ENCODE measurements at regions not wholly inside any gene's neighbourhood (a gene's known extent, or its start where the extent isn't known, plus 50 kb on each side); places are given as distances from the start of the nearest gene placed in this dataset.
A peak's percentile ranks its signal among the peaks of the same experiment; 100 is the strongest.

DNA sequence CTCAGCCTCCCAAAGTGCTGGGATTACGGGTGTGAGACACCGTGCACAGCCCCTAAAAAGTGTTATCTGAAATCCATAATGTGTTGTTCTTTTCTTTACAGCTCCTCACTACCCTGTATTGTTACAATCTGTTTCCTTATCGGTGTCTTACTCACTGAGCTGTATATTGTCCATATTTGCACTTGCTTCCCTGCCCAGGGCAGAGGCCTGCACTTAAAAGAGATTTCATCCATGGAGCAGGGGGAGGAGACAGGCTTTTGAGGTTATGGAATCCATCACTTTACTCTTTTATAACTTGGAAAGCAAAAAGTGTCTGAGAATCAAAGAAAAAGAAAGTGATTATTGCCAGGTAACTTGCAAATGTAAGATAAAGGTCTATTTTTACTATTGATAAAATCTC is 251.0 kb downstream of the DIO2 start:
- no peak for DNase-seq

DNA sequence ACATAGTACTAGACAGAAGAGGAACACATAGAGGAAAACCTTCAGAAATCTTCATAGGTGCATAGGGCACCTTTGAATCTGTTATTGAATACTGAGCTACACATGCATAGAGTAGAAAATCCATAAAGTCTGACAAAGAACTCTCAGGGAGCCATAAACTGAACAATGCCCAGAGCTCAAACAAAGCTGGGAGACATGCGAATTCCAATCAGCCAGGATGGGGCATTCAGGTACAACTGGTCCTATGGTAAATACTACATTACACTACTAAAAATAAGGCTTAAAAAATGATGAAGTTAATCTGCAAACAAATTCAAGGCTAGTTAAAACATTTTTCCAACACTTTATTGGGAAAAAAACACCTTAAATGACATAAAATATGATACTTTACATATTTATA is 259.7 kb downstream of the DIO2 start:
- DNase-seq: no peak

DNA sequence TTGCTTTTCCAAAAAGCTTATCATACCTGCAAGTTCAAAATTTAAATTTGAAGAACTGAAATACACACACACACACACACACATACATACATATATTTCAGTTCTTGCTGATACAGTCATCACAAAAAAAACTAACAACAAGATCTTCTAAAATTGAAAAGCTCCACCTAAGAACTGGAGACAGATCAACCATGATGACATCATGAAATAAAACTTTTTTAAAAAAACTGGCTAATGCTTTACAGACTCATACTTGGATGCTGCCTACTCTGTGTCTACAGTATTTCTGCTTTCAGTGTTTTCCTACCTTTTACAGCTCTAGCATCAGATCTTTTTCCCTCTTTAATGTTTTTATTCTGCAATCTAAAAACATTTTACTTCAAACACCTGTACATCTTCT is 261.4 kb downstream of the DIO2 start:
- no peak for DNase-seq

DNA sequence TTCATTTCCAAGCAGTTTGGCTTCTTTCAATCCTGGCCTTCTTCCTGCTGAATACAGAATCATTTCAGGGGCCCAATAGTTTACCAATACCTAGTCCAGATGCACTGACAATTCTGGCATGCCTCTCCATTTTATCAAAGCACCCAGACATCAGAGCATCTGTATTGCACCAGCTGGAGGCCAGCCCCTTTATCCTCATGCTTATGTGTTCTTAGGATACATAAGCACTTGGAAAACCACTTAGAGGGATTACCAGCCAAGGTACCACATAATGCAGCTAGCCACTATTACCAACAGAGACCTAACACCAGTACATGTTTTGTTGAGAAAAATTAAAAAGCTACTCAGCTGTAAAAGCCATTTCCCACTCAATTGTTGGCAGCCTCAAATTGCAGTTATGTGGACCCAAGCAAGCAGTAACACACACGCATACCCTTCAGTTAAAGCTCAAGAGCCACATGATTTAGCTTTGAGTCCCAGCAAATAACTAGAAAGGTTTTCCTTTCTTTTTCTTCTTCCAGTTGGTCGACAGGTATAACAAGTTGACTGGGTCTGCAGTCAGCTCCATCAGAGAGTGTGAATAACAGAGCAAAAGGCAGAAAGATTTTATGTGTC is 263.8 kb downstream of the DIO2 start:
- no peak for DNase-seq

DNA sequence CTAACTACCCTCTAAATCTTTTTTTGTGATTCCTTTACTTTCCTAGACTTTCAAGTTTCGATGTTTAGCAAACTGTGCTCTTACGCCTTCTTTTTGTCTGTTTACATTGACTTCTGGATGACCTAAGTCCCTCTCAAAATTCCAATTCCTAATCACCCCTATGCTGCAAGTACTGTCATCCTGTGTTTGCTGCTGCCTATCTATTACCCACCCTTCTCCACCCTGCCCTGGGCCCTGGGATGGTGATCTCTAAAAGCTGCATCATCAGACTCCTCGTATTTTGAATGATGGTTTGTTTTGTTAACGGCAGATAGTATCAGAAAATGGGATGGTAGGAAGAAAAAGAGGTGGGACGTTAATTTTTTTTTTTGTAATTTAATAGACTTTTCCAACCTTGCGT is 272.1 kb downstream of the DIO2 start:
- DNase-seq: no peak

DNA sequence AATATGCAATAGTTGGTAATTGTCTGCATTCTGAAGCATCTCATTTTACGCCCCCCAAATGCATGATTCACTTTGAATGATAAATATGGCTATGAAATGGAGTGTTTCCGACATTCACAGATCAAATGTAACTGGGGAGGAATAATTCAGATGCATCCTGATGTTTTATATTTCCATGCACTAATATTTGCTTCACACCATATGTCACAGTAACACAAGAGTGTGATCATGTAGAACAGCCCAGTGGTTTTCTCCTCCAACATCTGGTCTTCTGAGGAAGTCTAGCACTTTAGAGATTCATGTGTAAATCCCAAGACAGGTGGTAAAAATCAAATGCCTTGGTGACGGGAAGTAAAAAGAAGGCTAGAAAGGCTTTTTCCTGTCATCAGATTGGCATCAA is 273.1 kb downstream of the DIO2 start:
- DNase-seq: no peak

DNA sequence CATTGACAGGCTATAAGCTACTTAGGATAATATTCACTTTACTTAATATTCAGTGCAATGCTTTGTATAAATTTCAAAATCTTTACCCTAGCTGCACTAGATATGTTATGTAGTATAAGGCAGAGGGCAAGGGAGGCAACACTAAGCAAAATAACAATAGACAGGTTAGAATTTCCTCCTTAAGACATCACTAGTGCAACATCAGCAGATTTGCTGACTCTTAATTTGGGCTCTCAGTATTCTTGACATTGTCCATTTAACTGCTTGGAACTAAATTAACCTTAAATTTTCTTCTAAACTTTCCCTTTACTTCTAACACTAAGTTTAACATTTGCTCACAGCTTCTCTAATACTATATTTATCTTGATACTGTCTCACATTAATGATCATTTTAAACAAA is 273.9 kb downstream of the DIO2 start:
- no peak for DNase-seq

DNA sequence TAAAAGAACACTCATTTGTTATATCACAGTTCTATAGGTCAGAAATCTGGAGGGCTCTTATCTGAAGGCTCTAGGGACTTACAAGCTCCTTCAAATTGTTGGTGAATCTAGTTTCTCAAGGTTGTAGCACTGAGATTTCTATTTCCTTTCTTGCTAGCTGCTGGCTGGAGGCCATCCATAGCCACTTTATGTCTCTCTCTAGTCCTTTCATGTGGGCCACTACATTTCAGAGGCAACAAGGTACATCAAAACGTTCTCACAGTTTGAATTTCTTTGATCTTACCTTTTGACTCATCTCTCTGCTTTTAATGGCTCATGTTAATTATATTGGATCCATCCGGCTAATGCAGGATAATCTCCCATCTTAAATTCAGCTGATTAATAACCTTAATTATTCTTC is 286.8 kb downstream of the DIO2 start:
- no peak for DNase-seq

DNA sequence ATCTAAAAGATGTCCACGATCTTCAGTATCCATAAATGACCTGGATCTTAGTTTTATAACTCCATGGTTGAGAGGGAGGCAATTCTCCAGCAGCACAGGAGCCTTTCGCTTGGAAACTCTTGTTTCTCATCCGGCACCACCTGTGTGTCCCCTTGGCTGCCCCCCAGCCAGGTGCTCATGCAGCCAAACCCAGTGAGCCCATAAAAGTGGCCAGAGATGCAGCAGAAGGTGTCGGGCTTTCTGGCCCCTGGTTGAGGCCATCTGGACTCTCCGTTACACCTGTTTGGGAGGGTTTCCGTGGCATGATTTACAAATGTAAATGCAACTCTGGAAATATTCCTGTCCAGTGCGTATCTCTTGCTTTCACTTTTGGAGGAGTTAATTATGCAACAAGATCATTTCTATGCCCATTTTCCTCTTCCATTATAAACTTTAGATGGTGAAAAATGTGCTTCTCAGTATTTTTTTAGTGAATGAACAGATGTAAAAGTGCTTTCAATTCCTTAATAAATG is 291.1 kb downstream of the DIO2 start:
- peak in 4 of 14 donors; percentile 1 to 98 (median 39) for DNase-seq

Measured in C1 segment of cervical spinal cord (tissue), 14 donors.